GM12878 (cell line): ENCODE measurements at regions not wholly inside any gene's neighbourhood (a gene's known extent, or its start where the extent isn't known, plus 50 kb on each side); places are given as distances from the start of the nearest gene placed in this dataset.

Experiments used
- ATAC-seq: fragments of 200-7000 bp; cut with Tn5 transposase; 3 replicates; pipeline ENCODE4 v1.9.1; 2020; ENCODE audit warnings: mild to moderate bottlenecking, moderate library complexity
- BruUV-seq: library from RNA; stranded (reverse); fragments of 400-500 nt; replicated peaks from 2 replicates; lab custom pipeline; 2021; lab: Mats Ljungman, UMichigan
- CTCF ChIA-PET: fragments of 300-600 bp; sonication (Branson Sonifier 250); formaldehyde crosslinking; extraction: SDS; loops from one replicate; lab custom pipeline; 2021; ENCODE audit warnings: inconsistent platforms; lab: Yijun Ruan, JAX
- POLR2A ChIA-PET: fragments of 350-600 bp; formaldehyde crosslinking; extraction: SDS; loops from one replicate; lab custom pipeline; 2021; ENCODE audit warnings: inconsistent platforms; lab: Charles Lee
- RAD21 ChIA-PET: fragments of 300-600 bp; sonication (Branson Sonifier 250); formaldehyde crosslinking; loops from one replicate; lab custom pipeline; 2023; ENCODE audit warnings: antibody characterized with exemption; ENCODE audit not compliant: unreplicated experiment; lab: Charles Lee
- SMC1A ChIA-PET: fragments of 300-600 bp; sonication (Branson Sonifier 250); formaldehyde crosslinking; loops from one replicate; lab custom pipeline; 2023; ENCODE audit not compliant: unreplicated experiment, uncharacterized antibody; lab: Charles Lee
- DNase-seq: peaks from one replicate; pipeline ENCODE4 v3.0.0-alpha.2; 2011; ENCODE audit warnings: low read depth, low spot score
- FAIRE-seq: peaks from 3 replicates; lab custom pipeline; 2011; peaks lifted over from hg19 to GRCh38; lab: Jason Lieb, UNC
- H2AFZ ChIP-seq: 2 replicates; pipeline ENCODE4 v1.6.0; 2011; ENCODE audit warnings: low read depth, low read length, control low read depth; ENCODE audit not compliant: control insufficient read depth
- H3K27ac ChIP-seq: 2 replicates; pipeline ENCODE4 v1.5.1; 2011; ENCODE audit warnings: control low read depth; ENCODE audit not compliant: control insufficient read depth, insufficient read depth
- H3K27me3 ChIP-seq, 2 experiments: replicated peaks in 1 of 2; 2 replicates each; pipeline versions ENCODE4 v1.6.0 to v1.6.1; 2011; ENCODE audit warnings: low read length in 1 of 2; ENCODE audit not compliant: control insufficient read depth in 2 of 2, insufficient read depth in 2 of 2
- H3K36me3 ChIP-seq, 2 experiments: 2 replicates each; pipeline ENCODE4 v1.5.1; 2011; ENCODE audit warnings: low read length in 1 of 2; ENCODE audit not compliant: control insufficient read depth in 2 of 2, insufficient read depth in 2 of 2
- H3K4me1 ChIP-seq: 2 replicates; pipeline ENCODE4 v1.6.1; 2011; ENCODE audit warnings: mild to moderate bottlenecking, low read length, moderate library complexity, mixed read lengths; ENCODE audit not compliant: control insufficient read depth, insufficient read depth
- H3K4me2 ChIP-seq: 2 replicates; pipeline ENCODE4 v1.6.0; 2011; ENCODE audit warnings: control low read depth; ENCODE audit not compliant: control insufficient read depth, insufficient read depth
- H3K4me3 ChIP-seq: fragments of 200-600 bp; sonication (generic); 2 replicates; pipeline ENCODE4 v1.5.1; 2016
- H3K79me2 ChIP-seq: 2 replicates; pipeline ENCODE4 v1.6.0; 2011; ENCODE audit warnings: low read length; ENCODE audit not compliant: control insufficient read depth, insufficient read depth
- H3K9ac ChIP-seq: 2 replicates; pipeline ENCODE4 v1.8.0; 2011; ENCODE audit warnings: low read length, control low read depth, mixed read lengths; ENCODE audit not compliant: control insufficient read depth, insufficient read depth
- H3K9me3 ChIP-seq: replicated peaks from 3 replicates; pipeline ENCODE4 v1.5.1; 2011; ENCODE audit warnings: mild to moderate bottlenecking, low read length; ENCODE audit not compliant: control insufficient read depth, insufficient read depth
- H4K20me1 ChIP-seq: 2 replicates; pipeline ENCODE4 v1.6.0; 2011; ENCODE audit not compliant: control insufficient read depth, insufficient read depth
- CBX3 ChIP-seq: fragments of 200-600 bp; sonication (generic); IDR thresholded peaks from 2 replicates; pipeline ENCODE4 v1.6.1; 2016; ENCODE audit warnings: low read depth, borderline replicate concordance
- DPF2 ChIP-seq: fragments of 450-650 bp; IDR thresholded peaks from 2 replicates; pipeline ENCODE4 v1.6.1; 2017; ENCODE audit warnings: mild to moderate bottlenecking
- GABPA ChIP-seq: IDR thresholded peaks from 2 replicates; pipeline ENCODE4 v1.6.1; 2014; ENCODE audit warnings: antibody characterized with exemption, low read depth, mild to moderate bottlenecking, inconsistent platforms
- JUNB ChIP-seq: IDR thresholded peaks from 2 replicates; pipeline ENCODE4 v1.6.1; 2016; ENCODE audit warnings: antibody characterized with exemption, mild to moderate bottlenecking
- KAT2A ChIP-seq: conservative IDR thresholded peaks from 2 replicates; pipeline ENCODE4 v1.6.1; 2011; ENCODE audit warnings: low read depth, low read length; ENCODE audit not compliant: control insufficient read depth
- MEF2A ChIP-seq: IDR thresholded peaks from 2 replicates; pipeline ENCODE4 v1.6.1; 2011; ENCODE audit warnings: low read depth, mild to moderate bottlenecking, low read length, moderate library complexity; ENCODE audit not compliant: insufficient read depth
- RFX5 ChIP-seq: IDR thresholded peaks from 2 replicates; pipeline ENCODE4 v1.6.1; 2011; ENCODE audit warnings: low read depth, low read length, improper control_type of control experiment
- SMARCA5 ChIP-seq: fragments of 450-650 bp; IDR thresholded peaks from 2 replicates; pipeline ENCODE4 v1.6.1; 2017; ENCODE audit warnings: mild to moderate bottlenecking
- SREBF2 ChIP-seq: IDR thresholded peaks from 2 replicates; pipeline ENCODE4 v1.6.1; 2012; ENCODE audit warnings: mild to moderate bottlenecking, low read length
- STAT3 ChIP-seq: IDR thresholded peaks from 2 replicates; pipeline ENCODE4 v1.6.1; 2011; ENCODE audit warnings: low read depth, low read length, improper control_type of control experiment
- WGBS: methylation state at CpG from one replicate; pipeline ENCODE4 v1.1.6; 2016; ENCODE audit warnings: low lambda C conversion rate; ENCODE audit not compliant: insufficient replicate concordance, insufficient coverage; ENCODE audit errors: missing lambda C conversion rate; 5-methylcytosine and 5-hydroxymethylcytosine counted together
- in situ Hi-C: fragments of 300-500 bp; cut with MboI; formaldehyde crosslinking; loops from 9 replicates; pipeline ENCODE4 v1.14.3; 2018; ENCODE audit warnings: mixed read lengths
- intact Hi-C: fragments of 100-400 bp; cut with micrococcal nuclease; formaldehyde crosslinking; loops from one replicate; pipeline ENCODE4 v1.14.2; 2022; ENCODE audit not compliant: unreplicated experiment
- TF ChIP-seq, protein P1 (sequence below): IDR thresholded peaks from 2 replicates; pipeline ENCODE4 v1.6.1; 2012; ENCODE audit warnings: low read depth, low read length, improper control_type of control experiment

- FAIRE-seq, result no peak
- Histone ChIP-seq H3K79me2 (no peaks in the 10 kb centered on the region), H3K4me3 (no peak overlapping the region), H3K4me1 (no peaks in the 10 kb centered on the region), H3K36me3 (no peaks in the 10 kb centered on the region), H3K9ac (no peak overlapping the region), H3K4me2 (no peak overlapping the region), H4K20me1 (no peaks in the 10 kb centered on the region), H3K27ac (no peak overlapping the region), H3K27me3 (no peaks in the 10 kb centered on the region), H2AFZ (no peak overlapping the region), H3K9me3 (no peaks in the 10 kb centered on the region; the same call in 2 of the 3 replicates)
- ChIA-PET RAD21 (no interaction called here), POLR2A (no interaction called here), CTCF (no interaction called here), SMC1A (no interaction called here)
- in situ Hi-C loops, result no loop called here
- intact Hi-C loops, result no loop called here
- 50% methylated on average over 19 of the region's 19 CpGs for WGBS
- TF ChIP-seq MEF2A, result no peak
- no peak for TF ChIP-seq SMARCA5
- no peak for TF ChIP-seq GABPA
- no peak for TF ChIP-seq STAT3
- TF ChIP-seq KAT2A, result no peak
- no peak for TF ChIP-seq DPF2
- no peak for TF ChIP-seq CBX3
- TF ChIP-seq, protein P1, sequence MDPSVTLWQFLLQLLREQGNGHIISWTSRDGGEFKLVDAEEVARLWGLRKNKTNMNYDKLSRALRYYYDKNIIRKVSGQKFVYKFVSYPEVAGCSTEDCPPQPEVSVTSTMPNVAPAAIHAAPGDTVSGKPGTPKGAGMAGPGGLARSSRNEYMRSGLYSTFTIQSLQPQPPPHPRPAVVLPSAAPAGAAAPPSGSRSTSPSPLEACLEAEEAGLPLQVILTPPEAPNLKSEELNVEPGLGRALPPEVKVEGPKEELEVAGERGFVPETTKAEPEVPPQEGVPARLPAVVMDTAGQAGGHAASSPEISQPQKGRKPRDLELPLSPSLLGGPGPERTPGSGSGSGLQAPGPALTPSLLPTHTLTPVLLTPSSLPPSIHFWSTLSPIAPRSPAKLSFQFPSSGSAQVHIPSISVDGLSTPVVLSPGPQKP, result no peak
- no peak for TF ChIP-seq RFX5
- no peak for TF ChIP-seq JUNB
- TF ChIP-seq SREBF2, result no peak
- DNase-seq, result no peak
- no peak for ATAC-seq
- no TSS peak for BruUV-seq
Measured at GRCh38 chr6:163744256-163744925, 329.9 kb downstream of the QKI start.
